C1 segment of cervical spinal cord (tissue), 14 donors: ENCODE measurements at regions not wholly inside any gene's neighbourhood (a gene's known extent, or its start where the extent isn't known, plus 50 kb on each side); places are given as distances from the start of the nearest gene placed in this dataset.

Source experiments
- DNase-seq, 14 donors: peaks; one replicate each; lab custom pipeline; 2025; lab: John Stamatoyannopoulos, UW

DNA sequence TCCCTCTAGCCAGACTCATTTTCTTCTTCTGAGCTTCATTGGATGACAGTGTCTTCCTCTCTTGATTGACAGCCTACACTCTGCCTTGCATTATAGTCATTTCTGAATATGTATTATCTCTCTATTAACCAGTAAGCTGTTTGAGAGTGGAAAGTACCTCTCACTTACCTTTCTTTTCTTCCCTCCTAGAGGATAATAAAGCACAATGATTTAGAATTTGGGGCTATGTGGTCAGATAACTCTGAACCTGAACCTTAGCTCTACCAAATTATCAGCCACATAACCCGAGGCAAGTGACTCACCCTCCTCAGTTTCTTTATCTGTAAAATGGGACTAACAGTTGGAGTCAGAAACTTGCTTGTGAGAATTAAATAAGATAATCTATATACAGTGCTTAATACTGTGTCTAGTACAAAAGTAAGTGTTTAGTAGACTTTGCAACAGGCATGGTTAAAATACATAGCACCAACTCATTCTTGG lies 331.8 kb upstream of the TBL1XR1 start:
- no peak for DNase-seq

DNA sequence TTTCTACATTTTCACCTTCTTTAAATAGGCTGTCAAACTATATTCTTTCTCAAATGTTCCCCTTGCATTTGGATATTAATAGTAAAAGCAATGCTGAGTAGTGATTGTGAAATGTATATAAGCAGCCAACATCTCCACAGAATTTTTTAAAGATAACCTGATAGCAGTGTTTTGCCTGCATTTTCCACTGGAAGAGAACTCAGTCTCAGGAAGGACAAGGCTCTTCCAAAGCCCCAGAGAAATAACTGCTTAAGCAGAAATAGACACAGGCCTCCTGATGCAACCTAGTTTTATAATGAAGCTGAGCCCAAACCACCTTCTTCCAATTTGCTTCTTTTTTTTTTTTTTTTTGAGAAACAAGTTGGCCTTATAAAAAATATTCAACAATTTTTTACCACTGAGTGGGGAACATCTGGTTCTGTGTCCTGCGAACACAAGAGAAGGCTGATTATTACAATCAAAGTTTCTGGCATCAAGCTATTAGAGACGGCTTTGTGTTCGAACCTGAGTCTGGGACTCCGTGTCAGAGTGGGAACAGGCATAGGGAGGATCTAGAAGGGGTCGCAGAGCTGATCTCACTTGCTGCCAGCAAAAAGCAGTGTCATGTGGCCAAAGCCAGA lies 332.5 kb upstream of the TBL1XR1 start:
- DNase-seq: no peak

DNA sequence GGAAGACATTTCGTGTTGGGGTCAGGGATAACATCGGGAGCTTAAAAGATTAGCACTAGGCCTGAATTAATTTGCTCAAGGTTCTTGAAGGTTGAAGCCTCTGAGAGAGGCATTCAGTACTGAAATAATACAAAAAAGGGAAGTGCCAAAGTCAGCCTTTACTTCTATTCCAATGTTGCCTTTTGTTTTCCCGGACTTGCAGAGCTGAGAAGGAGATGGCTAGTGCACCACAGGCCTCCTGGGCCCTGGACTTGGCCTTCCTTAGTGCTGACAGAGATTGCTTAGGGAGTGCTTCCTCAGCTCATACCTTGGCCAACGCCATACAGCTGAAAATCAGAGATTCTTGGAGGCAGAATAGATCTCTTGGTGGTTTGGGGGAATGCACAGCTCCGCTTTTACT lies 333.6 kb upstream of the TBL1XR1 start:
- DNase-seq: no peak

DNA sequence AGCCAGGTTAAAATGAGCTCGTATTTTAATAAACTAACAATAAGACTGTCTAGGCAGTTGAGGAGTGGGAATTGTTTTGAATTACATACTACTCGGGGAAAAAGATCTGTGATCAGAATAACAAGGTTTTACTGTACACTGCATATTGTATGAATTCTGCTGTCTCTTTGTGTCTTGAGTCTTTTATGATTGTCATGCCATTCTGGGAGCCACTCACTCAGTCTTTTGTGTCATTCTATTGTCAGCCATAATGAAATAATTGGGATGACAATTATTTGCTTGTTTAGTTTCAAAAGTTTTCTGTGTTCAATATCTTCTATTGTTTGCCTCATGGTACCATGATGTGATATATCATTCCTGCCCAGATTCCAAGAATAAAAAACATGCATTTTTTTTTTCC lies 339.6 kb upstream of the TBL1XR1 start:
- no peak for DNase-seq

DNA sequence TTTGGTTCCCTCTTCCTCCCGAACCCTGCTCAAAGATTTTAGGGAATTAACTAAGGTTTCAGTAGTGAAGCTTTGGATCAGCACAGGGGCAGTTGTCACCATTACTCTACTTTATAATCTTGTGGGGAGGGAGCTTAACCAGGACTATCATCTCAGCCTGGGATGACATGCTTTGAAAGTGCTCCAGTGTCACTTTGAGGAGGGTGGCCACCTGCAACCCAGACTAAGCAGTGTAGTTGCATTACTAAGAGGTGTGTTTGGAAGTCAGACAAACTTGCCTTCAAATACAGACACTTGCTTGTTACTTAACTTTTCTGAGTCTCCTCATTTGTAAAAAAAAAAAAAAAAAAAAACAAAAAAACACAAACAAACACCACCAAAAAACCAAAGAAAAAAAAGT lies 340.3 kb upstream of the TBL1XR1 start:
- no peak for DNase-seq

DNA sequence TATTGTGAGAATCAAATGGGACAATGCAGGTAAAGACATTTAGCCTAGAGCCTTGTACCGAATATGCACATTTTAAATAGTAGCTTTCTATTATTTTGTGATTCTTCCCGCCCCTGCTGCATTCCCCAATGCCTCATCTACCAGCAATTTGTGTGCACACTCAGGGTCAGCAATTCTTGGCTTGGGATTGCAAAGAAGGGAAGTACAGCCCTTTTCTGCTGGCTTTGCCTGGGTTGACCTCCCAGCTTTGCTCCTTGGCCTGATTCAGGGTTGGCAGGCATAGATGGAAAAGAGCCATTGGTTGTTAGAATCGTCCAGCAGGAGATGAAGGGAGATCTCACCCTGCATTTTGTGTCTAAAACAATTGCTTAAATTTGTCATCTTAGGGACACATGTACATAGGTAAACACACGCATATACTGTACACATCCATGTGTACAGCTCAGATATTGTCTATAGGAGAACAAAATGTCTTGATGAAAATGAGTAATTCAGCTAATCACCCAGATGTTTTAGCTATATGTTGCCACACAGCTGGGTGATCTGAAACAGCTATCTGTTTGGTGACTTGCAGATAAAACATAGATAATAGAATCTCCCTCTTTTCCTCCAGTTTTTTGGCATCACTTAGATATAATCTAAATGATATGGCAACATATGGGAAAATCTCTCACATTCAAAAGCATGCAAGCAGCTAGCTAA lies 340.9 kb upstream of the TBL1XR1 start:
- DNase-seq: peak in 7 of 14 donors; percentile 23 to 64 (median 29)

DNA sequence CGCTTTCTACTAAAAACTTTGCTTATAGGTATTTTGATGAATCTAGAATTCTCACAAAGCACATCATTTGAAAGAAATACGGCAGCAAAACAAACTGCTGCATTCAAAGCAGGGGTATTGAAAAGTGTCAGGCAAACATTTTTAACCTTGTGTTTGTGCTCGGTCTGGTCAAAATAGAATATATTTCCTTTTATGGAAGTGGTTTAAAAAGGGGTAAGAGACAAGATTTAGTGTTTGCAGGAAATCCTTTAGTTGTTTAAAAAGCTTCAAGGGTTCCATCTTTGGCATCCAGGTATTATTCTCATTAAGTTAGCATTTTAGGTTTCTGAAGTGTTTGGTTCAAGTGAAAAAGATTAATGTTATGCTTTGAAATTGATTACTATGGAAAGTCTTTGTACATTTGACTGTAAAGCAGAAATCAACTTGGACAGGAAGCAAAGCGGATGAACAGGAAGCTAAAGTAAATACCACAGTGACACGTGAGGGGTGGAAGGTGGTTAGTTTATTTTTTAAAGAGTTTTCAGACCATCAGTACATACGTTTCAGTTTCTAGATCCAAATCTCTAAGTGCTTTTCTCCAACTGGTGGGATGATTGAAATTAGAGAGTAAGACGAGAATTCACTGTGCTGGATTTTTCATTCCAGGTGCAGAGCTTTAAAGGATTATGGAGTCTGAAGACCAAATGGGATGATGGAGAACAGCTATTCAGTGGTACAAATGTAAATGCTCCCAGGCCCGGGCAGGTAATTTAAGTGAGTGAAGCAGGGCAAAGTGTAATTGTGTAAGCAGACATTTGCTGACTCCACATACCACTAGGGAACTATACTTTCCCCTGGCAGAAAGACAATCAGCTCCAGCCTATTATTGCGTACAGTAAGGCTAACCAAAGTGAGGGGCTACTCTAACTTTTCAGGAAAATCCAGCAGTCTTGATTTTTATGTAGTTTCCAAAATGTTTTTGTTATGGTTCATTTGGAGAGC lies 341.8 kb upstream of the TBL1XR1 start:
- DNase-seq: no peak

DNA sequence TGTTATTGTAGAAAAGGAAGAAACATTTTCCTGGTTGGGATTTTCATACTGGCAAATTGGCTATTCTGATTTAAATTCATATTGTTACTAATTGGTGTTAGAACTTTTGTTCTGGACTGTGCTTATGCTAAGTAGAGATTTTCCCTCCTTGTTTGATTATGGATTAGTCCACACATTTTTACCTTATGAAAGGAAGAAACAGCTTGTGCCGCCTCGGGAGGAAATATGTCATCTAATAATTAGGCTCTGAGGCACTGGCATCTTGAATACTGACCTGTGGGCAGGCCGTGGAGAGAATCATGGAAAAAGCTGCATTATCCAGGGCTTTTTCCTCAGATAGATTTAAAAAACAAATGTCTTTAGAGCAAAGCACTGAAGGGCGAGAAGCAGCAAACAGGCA lies 344.3 kb upstream of the TBL1XR1 start:
- no peak for DNase-seq

DNA sequence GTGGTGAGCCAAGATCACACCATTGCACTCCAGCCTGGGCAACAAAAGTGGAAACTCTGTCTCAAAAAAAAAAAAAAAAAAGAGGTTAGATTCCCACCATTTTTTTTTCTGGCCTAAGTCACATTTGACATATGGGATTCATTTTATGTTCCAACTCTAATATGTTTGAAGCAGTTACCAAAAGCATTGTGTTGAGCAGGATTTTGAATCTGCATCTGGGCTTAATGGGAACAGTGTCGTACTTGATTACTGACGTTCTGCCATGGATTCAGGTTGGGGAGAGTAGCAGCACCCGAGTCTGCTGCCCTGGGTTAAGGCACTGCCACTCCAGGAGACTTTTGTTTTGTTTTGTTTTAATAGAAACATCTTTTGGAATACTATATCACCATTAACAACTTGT lies 348.7 kb upstream of the TBL1XR1 start:
- DNase-seq: no peak

DNA sequence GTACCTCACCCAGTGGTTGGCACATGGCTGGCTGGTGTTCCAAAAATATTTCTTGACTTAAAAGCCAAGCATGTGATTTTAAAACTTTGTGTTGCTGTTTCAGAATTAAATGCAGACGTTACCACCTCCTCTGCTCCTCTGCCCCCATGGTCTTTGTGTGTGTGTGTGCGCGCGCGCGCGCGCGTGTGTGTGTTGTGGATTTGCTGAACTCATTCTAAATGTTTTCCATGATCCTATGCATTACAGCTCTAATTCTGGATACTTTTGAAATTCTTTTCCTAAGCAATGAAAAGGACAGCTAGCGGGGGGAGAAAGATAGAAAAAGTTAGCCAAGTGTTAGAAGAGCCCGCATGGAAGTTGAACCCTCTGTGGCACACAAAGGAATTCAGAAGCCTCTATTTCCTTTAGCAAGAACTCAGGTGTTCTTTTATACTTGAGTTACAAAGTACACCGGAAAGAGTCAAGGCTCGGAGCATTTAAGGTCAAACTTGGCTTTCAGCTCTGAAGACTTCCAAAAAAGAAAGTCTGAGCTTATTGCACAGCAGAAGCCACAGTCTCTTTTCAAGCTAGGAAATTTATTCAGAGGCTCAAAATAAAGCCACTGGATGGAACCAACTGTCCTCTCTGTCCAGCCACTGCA lies 350.5 kb upstream of the TBL1XR1 start:
- DNase-seq: no peak

DNA sequence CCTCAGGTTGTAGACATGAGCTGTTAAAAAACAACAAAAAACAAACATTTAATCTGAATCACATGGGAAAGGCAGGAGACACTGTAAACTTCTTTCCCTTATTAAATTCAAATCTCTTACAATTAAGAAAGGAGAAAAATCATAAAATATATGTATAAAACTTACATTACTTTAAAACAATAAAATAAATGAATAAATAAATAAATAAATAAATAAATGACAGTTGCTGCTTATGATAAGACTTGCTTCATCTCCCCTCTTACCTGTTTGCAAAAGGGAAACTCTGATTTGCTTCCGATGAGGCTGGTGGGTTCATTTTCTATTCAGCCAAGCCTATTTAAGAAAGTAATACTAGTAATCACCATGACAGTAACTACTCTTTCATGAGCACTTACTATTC lies 353.4 kb upstream of the TBL1XR1 start:
- DNase-seq: no peak

DNA sequence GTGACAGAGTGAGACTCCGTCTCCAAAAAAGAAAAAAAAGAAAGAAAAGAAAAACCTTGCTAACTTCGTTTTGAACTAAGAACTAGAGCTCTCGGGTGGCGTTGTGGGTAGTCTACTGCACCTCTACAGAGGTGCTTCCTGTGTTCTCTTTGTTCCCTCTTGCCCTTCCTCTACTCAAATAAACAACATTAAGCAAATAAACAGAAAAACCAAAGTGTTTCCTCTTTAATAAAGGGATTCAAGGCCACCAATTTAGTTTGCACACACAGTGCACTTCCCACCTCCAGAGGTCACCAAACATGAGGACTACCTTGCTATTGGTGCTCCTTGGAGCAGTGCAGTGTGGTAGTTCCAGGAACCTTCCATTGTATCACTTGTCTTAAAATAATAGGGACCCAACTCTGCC lies 354.2 kb upstream of the TBL1XR1 start:
- no peak for DNase-seq

DNA sequence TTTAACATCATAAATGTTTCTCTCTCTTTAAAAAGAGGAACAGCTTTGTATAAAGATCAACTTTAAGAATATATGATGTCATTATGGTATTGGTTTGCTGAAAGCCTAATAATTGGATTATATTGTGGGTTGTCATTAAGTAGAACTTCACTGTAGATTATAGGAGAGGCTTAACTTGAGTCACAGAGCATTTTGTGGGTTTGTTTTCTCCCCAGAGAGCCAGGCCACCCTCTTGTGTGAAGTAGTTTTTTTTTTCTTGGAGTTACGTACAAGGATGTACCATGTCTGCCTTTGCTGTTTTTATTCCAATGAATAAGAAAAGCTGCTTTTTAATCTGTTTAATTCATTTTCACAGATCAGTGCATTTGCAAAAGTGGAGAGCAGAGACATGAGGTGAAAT lies 354.8 kb upstream of the TBL1XR1 start:
- no peak for DNase-seq

DNA sequence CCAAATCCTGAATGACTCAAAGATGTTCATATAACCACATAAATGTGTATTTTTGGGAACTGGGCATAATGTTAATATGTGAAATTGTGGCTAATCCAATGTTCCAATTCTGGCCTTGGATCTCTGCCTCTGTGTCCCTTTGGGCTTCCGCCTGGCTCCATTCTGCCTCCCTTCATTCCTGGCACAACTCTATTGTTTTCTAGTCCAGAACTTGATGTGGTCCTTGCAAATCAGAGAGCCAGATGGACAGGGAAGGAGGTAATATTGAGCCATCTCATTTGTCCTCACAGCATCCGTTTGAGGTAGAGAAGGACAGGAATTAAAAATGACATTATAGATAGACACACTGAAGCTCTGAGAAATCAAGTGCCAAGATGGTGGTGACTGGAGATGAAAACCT lies 355.7 kb upstream of the TBL1XR1 start:
- peak in 2 of 14 donors; percentile 26 to 99 for DNase-seq

DNA sequence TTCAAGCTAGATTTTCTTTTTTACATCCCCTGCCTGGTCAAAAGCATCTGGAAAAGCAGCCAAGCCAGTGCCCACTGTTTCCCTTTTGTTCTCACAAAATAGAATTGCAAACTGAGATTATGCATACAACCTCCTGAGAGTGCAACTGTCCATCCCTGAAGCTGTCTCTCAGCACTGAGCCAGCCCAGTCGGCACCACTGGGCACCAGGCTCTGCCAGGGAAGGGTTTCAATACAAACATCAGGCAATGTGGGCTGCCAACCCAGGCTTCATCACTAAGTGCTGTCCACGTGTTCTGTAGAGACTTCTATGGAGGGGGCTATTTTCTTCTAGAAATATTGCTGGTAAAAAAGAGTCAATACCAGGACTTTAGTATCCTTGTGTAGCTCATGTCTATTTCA lies 356.3 kb upstream of the TBL1XR1 start:
- peak in 7 of 14 donors; percentile 7 to 29 (median 17) for DNase-seq

DNA sequence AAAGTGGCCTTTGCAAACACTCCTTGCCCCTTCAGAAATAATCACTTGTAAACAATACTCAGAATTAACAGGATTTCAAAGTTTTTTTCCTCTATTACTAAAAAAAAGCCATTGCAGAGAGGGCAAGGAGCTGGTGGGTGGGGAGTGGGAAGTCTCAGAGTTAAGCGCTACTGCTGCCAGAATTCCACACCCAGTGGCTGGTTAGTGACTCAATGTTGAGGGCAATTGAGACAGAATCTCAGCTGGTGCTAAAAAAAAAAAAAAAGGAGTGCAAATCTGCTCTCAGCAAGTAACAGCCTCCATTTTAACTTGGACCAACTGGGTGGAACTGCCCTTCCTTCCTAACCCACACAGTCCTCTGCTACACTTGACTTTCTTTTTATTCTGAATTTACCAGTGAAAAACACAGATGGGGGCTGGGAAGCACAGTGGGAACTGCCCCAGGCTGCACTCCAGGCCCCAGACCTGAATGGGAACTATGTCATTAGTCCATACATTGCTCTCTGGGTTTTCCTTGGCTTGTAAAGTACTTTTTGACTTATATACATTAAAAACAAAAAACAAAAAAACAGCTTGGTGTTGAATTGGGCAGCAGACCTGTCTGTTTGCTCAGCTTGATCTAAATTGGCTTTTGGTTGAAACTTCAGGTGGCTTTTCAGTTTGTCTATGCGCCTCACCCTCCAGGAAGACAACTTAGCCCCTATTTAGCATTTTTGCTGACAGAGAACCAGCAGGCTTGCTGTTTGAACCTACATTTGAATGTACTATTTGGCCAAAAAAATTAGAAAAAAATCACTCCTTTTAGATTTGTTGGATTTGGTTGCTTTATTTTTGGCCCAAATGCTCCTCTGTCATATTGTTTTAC lies 357.8 kb upstream of the TBL1XR1 start:
- DNase-seq: no peak

DNA sequence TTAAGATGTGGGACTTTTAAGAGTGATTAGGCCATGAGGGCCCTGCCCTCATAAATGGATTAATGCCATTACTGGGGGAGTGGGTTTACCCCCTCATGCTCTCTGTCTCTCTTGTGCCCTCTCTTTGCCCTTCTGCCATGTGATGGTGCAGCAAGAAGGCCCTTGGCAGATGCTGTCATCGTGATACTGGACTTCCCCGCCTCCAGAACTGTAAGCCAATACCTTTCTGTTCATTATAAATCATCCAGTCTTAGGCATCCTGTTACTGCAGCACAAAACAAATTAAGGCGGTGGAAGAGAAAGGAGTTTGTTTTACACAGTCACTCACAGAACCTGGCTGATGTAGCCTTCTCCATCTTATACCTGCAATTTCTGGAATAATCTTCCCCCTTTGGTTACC lies 360.3 kb upstream of the TBL1XR1 start:
- no peak for DNase-seq

DNA sequence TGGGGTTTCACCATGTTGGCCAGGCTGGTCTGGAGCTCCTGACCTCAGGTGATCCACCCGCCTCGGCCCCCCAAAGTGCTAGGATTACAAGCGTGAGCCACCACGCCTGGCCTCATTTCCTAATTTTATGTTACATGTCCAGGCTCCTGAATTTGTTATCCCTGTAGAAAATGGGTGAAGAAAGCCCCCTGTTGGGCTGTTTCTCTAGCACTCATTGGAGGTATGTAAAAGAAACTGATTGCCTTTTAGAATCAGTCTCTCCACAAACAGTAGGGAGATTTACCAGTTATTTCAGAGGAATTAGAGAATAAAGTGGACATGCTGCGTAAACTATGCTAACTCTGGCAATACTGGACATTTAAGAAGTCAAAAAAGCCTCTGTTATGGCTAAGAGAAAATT lies 364.1 kb upstream of the TBL1XR1 start:
- DNase-seq: no peak

DNA sequence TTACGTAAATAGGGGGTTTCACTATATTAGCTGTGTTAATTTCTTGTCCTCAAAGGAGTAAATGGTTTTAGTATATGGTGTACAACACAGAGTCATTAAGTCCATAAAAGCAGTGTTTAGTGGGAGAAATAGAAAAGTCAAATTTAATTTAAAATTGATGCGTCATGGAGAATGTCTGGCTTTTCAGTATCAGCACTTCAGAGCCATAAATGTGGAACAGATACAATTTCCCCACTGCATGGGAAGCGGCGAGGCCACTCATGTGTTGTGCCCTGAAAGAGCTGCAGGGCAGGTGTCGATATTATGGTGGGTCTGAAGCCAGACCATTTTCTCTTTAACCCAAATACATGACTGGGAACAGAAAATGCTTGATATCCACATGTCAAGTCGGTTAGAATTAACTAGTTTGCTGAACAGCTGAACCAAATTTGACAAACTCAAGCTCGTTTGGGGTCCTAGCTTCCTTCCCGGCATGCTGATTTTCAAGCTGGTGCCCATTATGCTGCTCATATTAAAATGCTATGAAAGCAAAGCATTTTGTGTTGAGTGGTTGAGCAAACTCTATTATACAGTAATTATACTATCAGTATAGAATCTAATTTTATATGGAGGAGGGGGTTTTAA lies 364.6 kb upstream of the TBL1XR1 start:
- peak in 1 of 14 donors; percentile 26 for DNase-seq

DNA sequence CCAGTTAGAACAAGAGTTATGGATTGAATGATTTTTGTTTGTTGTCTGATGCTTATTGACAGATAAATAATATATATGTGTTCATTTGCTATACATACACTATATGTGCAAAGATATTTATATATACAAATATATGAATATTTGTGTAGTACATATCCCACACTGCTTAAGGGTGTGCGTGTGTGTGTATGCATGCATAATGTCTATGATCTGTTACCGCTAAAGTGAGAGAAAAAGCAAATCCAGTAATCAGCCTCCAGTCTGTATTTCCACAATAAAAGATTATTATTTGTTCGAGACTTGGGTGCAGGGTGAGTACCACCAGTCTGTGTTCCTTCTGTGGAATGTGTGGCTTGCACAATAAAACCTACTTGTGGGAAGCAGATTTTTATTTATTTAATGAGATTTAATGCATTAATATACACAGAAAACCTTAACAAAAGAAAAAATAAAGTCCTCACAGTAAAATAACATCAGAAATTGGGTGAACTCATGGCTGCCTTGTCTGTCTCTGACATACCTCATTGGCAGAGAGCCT lies 366.0 kb upstream of the TBL1XR1 start:
- no peak for DNase-seq
